WTC11 (cell line): ENCODE measurements at regions not wholly inside any gene's neighbourhood (a gene's known extent, or its start where the extent isn't known, plus 50 kb on each side); places are given as distances from the start of the nearest gene placed in this dataset.

ENCODE experiments used
- ATF3 ChIP-seq: sonication (generic); formaldehyde crosslinking; conservative IDR thresholded peaks from 2 replicates; pipeline ENCODE4 v1.8.1; 2022; ENCODE audit warnings: mild to moderate bottlenecking, missing genetic modification reagents
- CTCF ChIP-seq: fragments of 200-600 bp; IDR thresholded peaks from 2 replicates; pipeline ENCODE4 v1.8.0; 2022; ENCODE audit warnings: antibody characterized with exemption
- E2F1 ChIP-seq: sonication (generic); formaldehyde crosslinking; IDR thresholded peaks from 2 replicates; pipeline ENCODE4 v1.8.0; 2022; ENCODE audit warnings: mild to moderate bottlenecking, missing genetic modification reagents
- E2F4 ChIP-seq: sonication (generic); formaldehyde crosslinking; IDR thresholded peaks from 2 replicates; pipeline ENCODE4 v1.8.1; 2022; ENCODE audit warnings: low read depth, mild to moderate bottlenecking, moderate library complexity, missing genetic modification reagents, borderline replicate concordance
- IRF2 ChIP-seq: sonication (generic); formaldehyde crosslinking; IDR thresholded peaks from 2 replicates; pipeline ENCODE4 v1.8.0; 2022; ENCODE audit warnings: low read depth, missing genetic modification reagents, borderline replicate concordance
- MYBL2 ChIP-seq: sonication (generic); formaldehyde crosslinking; IDR thresholded peaks from 2 replicates; pipeline ENCODE4 v1.8.1; 2023; ENCODE audit warnings: mild to moderate bottlenecking, moderate library complexity, missing genetic modification reagents
- PRRX2 ChIP-seq: fragments of 250-450 bp; sonication (Bioruptor Pico); IDR thresholded peaks from 2 replicates; pipeline ENCODE4 v1.8.0; 2021; ENCODE audit warnings: mild to moderate bottlenecking
- RELA ChIP-seq: sonication (generic); formaldehyde crosslinking; IDR thresholded peaks from 2 replicates; pipeline ENCODE4 v1.8.1; 2022; ENCODE audit warnings: missing genetic modification reagents, mild to moderate bottlenecking, borderline replicate concordance
- ZNF121 ChIP-seq: sonication (generic); formaldehyde crosslinking; IDR thresholded peaks from 2 replicates; pipeline ENCODE4 v1.8.0; 2023; ENCODE audit warnings: missing genetic modification reagents

GRCh38 chr12:93135286-93136239 is 206.5 kb upstream of the EEA1 start:
- TF ChIP-seq E2F1 (CRISPR knock-in tag) (no peak), CTCF (no peak), IRF2 (CRISPR knock-in tag) (no peak), MYBL2 (CRISPR knock-in tag) (no peak), E2F4 (CRISPR knock-in tag) (no peak), RELA (CRISPR knock-in tag) (no peak), ATF3 (CRISPR knock-in tag) (no peak), ZNF121 (no peak), PRRX2 (no peak)
